ENCODE measurements at regions not wholly inside any gene's neighbourhood (a gene's known extent, or its start where the extent isn't known, plus 50 kb on each side); places are given as distances from the start of the nearest gene placed in this dataset.

- Histone ChIP-seq H4K20me1 (ENCODE audit: insufficient read depth) (no peaks in the 10 kb centered on the region), H3F3A (ENCODE audit: insufficient read depth, low read depth) (peaks cover 10% of the 10 kb centered on the region; the same call in 1 of the 2 replicates), H3K4me3 (no peak overlapping the region), H3K4me2 (no peak overlapping the region), H3K79me2 (ENCODE audit: low read depth) (no peaks in the 10 kb centered on the region), H3K27ac (no peak overlapping the region), H3K36me3 (ENCODE audit: low read depth) (no peaks in the 10 kb centered on the region), H3K9me3 (ENCODE audit: insufficient read depth, low read depth) (no peaks in the 10 kb centered on the region), H2AFZ (no peak overlapping the region), H3K9me2 (ENCODE audit: insufficient read depth) (no peaks in the 10 kb centered on the region), H3K4me1 (replicated peaks; ENCODE audit: insufficient read depth) (peaks cover 30% of the 10 kb centered on the region), H3K27me3 (ENCODE audit: insufficient read depth, low read depth) (no peaks in the 10 kb centered on the region)
- intact Hi-C loops (cut with micrococcal nuclease; ENCODE audit: unreplicated experiment) = no loop called here
- DNase-seq = no peak
- ChIA-PET POLR2A (ENCODE audit: unreplicated experiment) (no interaction called here), CTCF (no interaction called here)
- BruUV-seq (replicated peaks) = no TSS peak
- no peak for TF ChIP-seq EZH2 (IDR thresholded peaks at IDR 0.05; ENCODE audit: low read depth)
- no peak for TF ChIP-seq CTCF (conservative IDR thresholded peaks at IDR 0.05)
These were observed 91.6 kb downstream of the ZC3H11B start for GRCh38 chr1:219521325-219521724.

- no peak overlapping the region for H3K27ac ChIP-seq
- ChIA-PET POLR2A (ENCODE audit: unreplicated experiment) (no interaction called here), CTCF (no interaction called here)
- no peaks in the 10 kb centered on the region for H3K9me2 ChIP-seq (ENCODE audit: insufficient read depth)
- no peak for DNase-seq
- H3K27me3 ChIP-seq (ENCODE audit: insufficient read depth, low read depth) = no peaks in the 10 kb centered on the region
- no TSS peak for BruUV-seq (replicated peaks)
- no peak overlapping the region for H3K4me2 ChIP-seq
- peaks cover 10% of the 10 kb centered on the region; the same call in 1 of the 2 replicates for H3F3A ChIP-seq (ENCODE audit: insufficient read depth, low read depth)
- H3K4me1 ChIP-seq (replicated peaks; ENCODE audit: insufficient read depth) = peaks cover 30% of the 10 kb centered on the region
- intact Hi-C loops (cut with micrococcal nuclease; ENCODE audit: unreplicated experiment) = no loop called here
- no peak for TF ChIP-seq EZH2 (IDR thresholded peaks at IDR 0.05; ENCODE audit: low read depth)
- no peaks in the 10 kb centered on the region for H3K9me3 ChIP-seq (ENCODE audit: insufficient read depth, low read depth)
- H2AFZ ChIP-seq = no peak overlapping the region
- H4K20me1 ChIP-seq (ENCODE audit: insufficient read depth) = no peaks in the 10 kb centered on the region
- no peaks in the 10 kb centered on the region for H3K36me3 ChIP-seq (ENCODE audit: low read depth)
- no peaks in the 10 kb centered on the region for H3K79me2 ChIP-seq (ENCODE audit: low read depth)
- H3K4me3 ChIP-seq = no peak overlapping the region
These were observed 92.7 kb downstream of the ZC3H11B start for GRCh38 chr1:219520241-219520640.

DNA sequence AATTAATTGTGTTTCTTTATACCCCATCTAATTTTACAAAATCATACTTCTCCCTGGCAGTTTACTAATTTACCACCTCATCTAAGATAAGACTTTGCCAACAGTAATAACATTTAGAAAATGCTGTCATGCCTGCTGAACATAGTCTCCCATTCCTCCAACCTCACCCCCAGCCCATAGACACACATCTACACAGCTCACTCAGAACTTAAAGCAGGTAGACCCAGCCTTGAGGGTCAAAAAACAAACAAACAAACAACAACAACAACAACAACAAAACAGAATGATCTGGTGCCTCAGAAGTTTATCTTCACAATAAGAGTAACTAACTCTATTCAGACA, 94.0 kb downstream of the ZC3H11B start:
- Histone ChIP-seq H3K9me3 (ENCODE audit: insufficient read depth, low read depth) (no peaks in the 10 kb centered on the region), H3K9me2 (ENCODE audit: insufficient read depth) (no peaks in the 10 kb centered on the region), H3F3A (ENCODE audit: insufficient read depth, low read depth) (peaks cover 10% of the 10 kb centered on the region; the same call in 1 of the 2 replicates), H2AFZ (no peak overlapping the region), H4K20me1 (ENCODE audit: insufficient read depth) (no peaks in the 10 kb centered on the region), H3K4me2 (0 out of 2 replicates have a peak overlapping the region, but pooled peaks have one; percentile 21), H3K4me1 (replicated peaks; ENCODE audit: insufficient read depth) (peaks cover 30% of the 10 kb centered on the region), H3K79me2 (ENCODE audit: low read depth) (no peaks in the 10 kb centered on the region), H3K36me3 (ENCODE audit: low read depth) (no peaks in the 10 kb centered on the region), H3K27me3 (ENCODE audit: insufficient read depth, low read depth) (no peaks in the 10 kb centered on the region), H3K4me3 (no peak overlapping the region), H3K27ac (no peak overlapping the region)
- POLR2A ChIA-PET (ENCODE audit: unreplicated experiment) = no interaction called here
- TF ChIP-seq CTCF (conservative IDR thresholded peaks at IDR 0.05) = no peak
- TF ChIP-seq EZH2 (IDR thresholded peaks at IDR 0.05; ENCODE audit: low read depth) = no peak
- BruUV-seq (replicated peaks) = no TSS peak
- DNase-seq = no peak
- CTCF ChIA-PET = no interaction called here
- intact Hi-C loops (cut with micrococcal nuclease; ENCODE audit: unreplicated experiment) = loop anchor here (1.0 to 5.0 kb wide), 2 partner anchors 38 to 813 kb away; no protein-coding TSS in a partner anchor
